ENCODE measurements at regions not wholly inside any gene's neighbourhood (a gene's known extent, or its start where the extent isn't known, plus 50 kb on each side); places are given as distances from the start of the nearest gene placed in this dataset.

DNA sequence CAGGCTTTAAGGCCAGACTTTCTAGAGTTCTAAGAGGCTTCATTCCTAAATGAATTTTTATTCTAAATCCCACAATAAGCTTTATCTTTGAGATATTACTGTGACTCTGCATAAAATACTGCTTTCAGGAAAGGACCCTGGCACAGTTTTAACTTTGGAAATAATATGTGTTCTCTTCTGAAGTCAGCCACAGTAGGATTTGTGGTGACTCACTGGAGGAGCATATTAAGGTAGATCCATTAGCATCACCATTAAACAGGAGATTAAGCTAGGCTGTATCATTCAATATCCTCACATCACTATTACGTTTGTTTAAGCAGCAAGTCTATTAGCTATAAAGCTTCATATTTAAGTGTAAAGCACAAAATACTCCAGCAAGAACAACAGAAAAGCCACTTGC is 186.1 kb upstream of the IZUMO3 start:
- H3K4me3 ChIP-seq = no peak overlapping the region

DNA sequence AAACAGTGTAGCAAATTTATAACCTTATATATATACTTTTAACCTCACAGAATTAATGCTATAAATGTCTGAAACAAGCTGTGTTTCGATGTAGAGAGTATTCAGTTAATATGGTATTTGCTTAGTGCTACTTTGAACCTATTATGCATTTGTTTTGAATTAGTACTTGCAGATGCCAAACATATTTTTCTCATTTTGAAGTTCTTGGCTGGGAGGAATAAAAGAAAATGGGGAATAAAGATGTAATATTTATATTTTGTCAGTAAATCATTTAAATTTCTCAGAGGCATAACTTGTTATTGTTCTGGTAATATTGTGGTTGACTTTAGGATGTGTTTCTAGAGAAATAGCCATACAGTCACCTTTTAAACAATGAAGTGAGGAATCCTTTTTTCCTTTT is 175.9 kb upstream of the IZUMO3 start:
- intact Hi-C loops (cut with DNase I; ENCODE audit: low total_unique reads) = no loop called here
- no peak for TF ChIP-seq POLR2A (IDR thresholded peaks at IDR 0.05)
- TF ChIP-seq, protein P1, sequence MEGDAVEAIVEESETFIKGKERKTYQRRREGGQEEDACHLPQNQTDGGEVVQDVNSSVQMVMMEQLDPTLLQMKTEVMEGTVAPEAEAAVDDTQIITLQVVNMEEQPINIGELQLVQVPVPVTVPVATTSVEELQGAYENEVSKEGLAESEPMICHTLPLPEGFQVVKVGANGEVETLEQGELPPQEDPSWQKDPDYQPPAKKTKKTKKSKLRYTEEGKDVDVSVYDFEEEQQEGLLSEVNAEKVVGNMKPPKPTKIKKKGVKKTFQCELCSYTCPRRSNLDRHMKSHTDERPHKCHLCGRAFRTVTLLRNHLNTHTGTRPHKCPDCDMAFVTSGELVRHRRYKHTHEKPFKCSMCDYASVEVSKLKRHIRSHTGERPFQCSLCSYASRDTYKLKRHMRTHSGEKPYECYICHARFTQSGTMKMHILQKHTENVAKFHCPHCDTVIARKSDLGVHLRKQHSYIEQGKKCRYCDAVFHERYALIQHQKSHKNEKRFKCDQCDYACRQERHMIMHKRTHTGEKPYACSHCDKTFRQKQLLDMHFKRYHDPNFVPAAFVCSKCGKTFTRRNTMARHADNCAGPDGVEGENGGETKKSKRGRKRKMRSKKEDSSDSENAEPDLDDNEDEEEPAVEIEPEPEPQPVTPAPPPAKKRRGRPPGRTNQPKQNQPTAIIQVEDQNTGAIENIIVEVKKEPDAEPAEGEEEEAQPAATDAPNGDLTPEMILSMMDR (IDR thresholded peaks at IDR 0.05) = no peak
- Histone ChIP-seq H3K4me3 (no peak overlapping the region), H3K36me3 (ENCODE audit: low read depth, missing control alignments) (no peaks in the 10 kb centered on the region), H3K9me3 (no peaks in the 10 kb centered on the region), H3K27ac (no peak overlapping the region), H3K27me3 (no peaks in the 10 kb centered on the region), H3K4me1 (no peaks in the 10 kb centered on the region)
- no peak for DNase-seq
- WGBS, 2 donors = 49 to 56% methylated on average over 1 of the region's 1 CpG

More for the DNA sequence above, 186.1 kb upstream of the IZUMO3 start:
- intact Hi-C loops (cut with DNase I; ENCODE audit: low total_unique reads) = no loop called here
- TF ChIP-seq POLR2A (IDR thresholded peaks at IDR 0.05) = no peak
- TF ChIP-seq, protein P1 (IDR thresholded peaks at IDR 0.05) = no peak
- Histone ChIP-seq H3K9me3 (no peaks in the 10 kb centered on the region), H3K27me3 (no peaks in the 10 kb centered on the region), H3K36me3 (ENCODE audit: low read depth, missing control alignments) (no peaks in the 10 kb centered on the region), H3K27ac (no peak overlapping the region), H3K4me1 (no peaks in the 10 kb centered on the region)
- DNase-seq = no peak
- WGBS, 2 donors = 83 to 91% methylated on average over 1 of the region's 1 CpG

DNA sequence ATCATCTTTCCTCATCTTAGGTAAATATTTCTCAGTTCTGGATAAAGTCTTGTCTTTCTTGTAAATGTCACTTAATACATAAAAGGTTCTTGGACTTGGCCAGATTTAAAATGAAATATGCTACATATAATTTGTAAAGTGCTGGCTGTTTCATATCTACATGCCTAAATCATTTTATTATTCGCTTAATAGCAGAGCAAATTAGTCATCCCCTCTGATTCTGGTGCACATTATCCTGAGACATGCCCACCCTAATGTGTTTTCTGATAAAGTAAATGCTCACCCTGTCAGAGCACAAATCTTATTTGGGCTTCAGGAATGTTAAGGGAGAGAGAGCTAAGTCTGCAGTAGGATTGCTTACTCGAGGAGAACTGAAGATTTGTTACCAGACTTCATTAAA is 166.5 kb upstream of the IZUMO3 start:
- intact Hi-C loops (cut with DNase I; ENCODE audit: low total_unique reads) = no loop called here
- TF ChIP-seq, protein P1 (IDR thresholded peaks at IDR 0.05) = no peak
- TF ChIP-seq POLR2A (IDR thresholded peaks at IDR 0.05) = no peak
- WGBS, 2 donors = 30 to 56% methylated on average over 2 of the region's 2 CpGs
- H3K4me1 ChIP-seq = no peaks in the 10 kb centered on the region
- no peaks in the 10 kb centered on the region for H3K36me3 ChIP-seq (ENCODE audit: low read depth, missing control alignments)
- no peaks in the 10 kb centered on the region for H3K9me3 ChIP-seq
- no peak for DNase-seq
- H3K27ac ChIP-seq = no peak overlapping the region
- no peaks in the 10 kb centered on the region for H3K27me3 ChIP-seq
- no peak overlapping the region for H3K4me3 ChIP-seq

DNA sequence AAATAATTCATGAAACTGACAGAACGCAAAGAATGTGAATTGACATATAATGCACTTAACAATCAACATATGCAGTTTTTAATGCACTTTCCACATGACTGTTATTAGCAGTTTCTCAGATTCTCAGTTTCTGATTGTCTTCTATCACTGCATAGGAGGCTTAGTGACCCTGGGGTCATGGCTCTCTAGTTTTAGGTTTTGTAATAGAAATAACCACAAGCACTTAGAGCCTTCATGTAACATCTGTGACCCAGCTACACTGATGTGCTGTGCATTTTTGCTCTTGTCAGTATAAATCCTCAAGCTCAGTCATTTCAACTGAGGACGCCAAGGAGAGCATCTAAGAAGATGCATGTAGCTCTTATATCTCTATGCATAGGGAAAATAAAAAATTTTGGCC is 163.1 kb upstream of the IZUMO3 start:
- H3K27me3 ChIP-seq = no peaks in the 10 kb centered on the region
- DNase-seq = no peak
- H3K4me3 ChIP-seq = no peak overlapping the region
- intact Hi-C loops (cut with DNase I; ENCODE audit: low total_unique reads) = no loop called here
- TF ChIP-seq POLR2A (IDR thresholded peaks at IDR 0.05) = no peak
- TF ChIP-seq, protein P1 (IDR thresholded peaks at IDR 0.05) = no peak
- H3K9me3 ChIP-seq = no peaks in the 10 kb centered on the region
- 88 to 92% methylated on average over 2 of the region's 2 CpGs for whole genome bisulfite sequencing, 2 donors
- H3K36me3 ChIP-seq (ENCODE audit: low read depth, missing control alignments) = no peaks in the 10 kb centered on the region
- no peak overlapping the region for H3K27ac ChIP-seq
- H3K4me1 ChIP-seq = no peaks in the 10 kb centered on the region

DNA sequence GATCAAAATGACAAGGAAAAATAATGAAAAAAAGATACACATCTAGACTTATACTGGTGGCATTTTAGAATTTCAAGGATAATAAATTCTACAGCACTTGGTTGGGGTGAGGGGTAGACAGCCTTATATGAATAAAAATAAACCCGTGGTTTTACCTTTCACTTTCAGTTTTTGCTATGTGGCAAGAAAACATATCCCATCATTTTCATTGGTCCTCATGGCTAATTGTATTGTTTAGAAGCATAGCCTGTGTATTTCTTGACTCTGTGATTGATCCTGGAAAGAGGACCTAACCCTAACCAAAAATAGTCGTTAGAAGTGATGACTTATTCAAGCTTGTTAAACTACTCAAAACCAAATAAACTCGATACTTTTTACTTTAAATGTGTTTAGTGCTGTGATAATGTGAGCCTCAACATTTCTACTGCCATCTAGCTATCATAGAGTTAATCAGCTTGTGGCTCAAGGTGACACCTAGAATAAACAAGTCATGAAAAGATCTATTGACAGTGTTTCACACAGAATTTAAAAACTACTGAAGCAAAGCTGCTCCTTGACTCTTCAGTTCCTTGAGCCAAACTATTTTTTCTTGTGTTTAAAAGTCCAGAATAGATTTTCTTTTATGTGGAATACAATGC is 153.3 kb upstream of the IZUMO3 start:
- TF ChIP-seq, protein P1 (IDR thresholded peaks at IDR 0.05) = no peak
- no peak for TF ChIP-seq POLR2A (IDR thresholded peaks at IDR 0.05)
- Histone ChIP-seq H3K4me3 (no peak overlapping the region), H3K4me1 (no peaks in the 10 kb centered on the region), H3K27me3 (no peaks in the 10 kb centered on the region), H3K27ac (no peak overlapping the region), H3K36me3 (ENCODE audit: low read depth, missing control alignments) (no peaks in the 10 kb centered on the region), H3K9me3 (no peaks in the 10 kb centered on the region)
- DNase-seq = no peak
- intact Hi-C loops (cut with DNase I; ENCODE audit: low total_unique reads) = no loop called here
- WGBS, 2 donors = 28 to 45% methylated on average over 3 of the region's 3 CpGs
